Keratinocyte (primary cell): ENCODE measurements at regions not wholly inside any gene's neighbourhood (a gene's known extent, or its start where the extent isn't known, plus 50 kb on each side); places are given as distances from the start of the nearest gene placed in this dataset.

Experiments
- DNase-seq: peaks from one replicate; pipeline ENCODE4 v3.0.0-alpha.2; 2011; ENCODE audit warnings: low read depth, missing footprints, low spot score
- FAIRE-seq: peaks from 2 replicates; lab custom pipeline; 2011; peaks lifted over from hg19 to GRCh38; lab: Jason Lieb, UNC
- H2AFZ ChIP-seq: 2 replicates; pipeline ENCODE4 v1.6.0; 2012; ENCODE audit warnings: low read length, control low read depth, inconsistent platforms; ENCODE audit not compliant: control insufficient read depth
- H3K27ac ChIP-seq: 2 replicates; pipeline ENCODE4 v1.5.1; 2011; ENCODE audit warnings: low read length; ENCODE audit not compliant: control insufficient read depth, insufficient read depth
- H3K27me3 ChIP-seq: 3 replicates; pipeline ENCODE4 v1.6.0; 2011; ENCODE audit warnings: low read length; ENCODE audit not compliant: control insufficient read depth, insufficient read depth; ENCODE audit errors: extremely low read depth
- H3K36me3 ChIP-seq, 2 experiments: 2 replicates in 1 of 2; 3 replicates in 1 of 2; pipeline ENCODE4 v1.5.1; 2011; ENCODE audit warnings: low read length in 2 of 2, mild to moderate bottlenecking in 1 of 2; ENCODE audit not compliant: control insufficient read depth in 2 of 2, insufficient read depth in 2 of 2; ENCODE audit errors: extremely low read depth in 1 of 2
- H3K4me1 ChIP-seq: 3 replicates; pipeline ENCODE4 v1.5.1; 2011; ENCODE audit warnings: low read length; ENCODE audit not compliant: control insufficient read depth, insufficient read depth; ENCODE audit errors: extremely low read depth
- H3K4me2 ChIP-seq: 3 replicates; pipeline ENCODE4 v1.6.0; 2011; ENCODE audit warnings: low read depth, low read length; ENCODE audit not compliant: control insufficient read depth, insufficient read depth; ENCODE audit errors: extremely low read depth
- H3K4me3 ChIP-seq, 3 experiments: fragments of 200-600 bp in 1 of 3; sonication (generic) in 1 of 3; 2 replicates in 2 of 3; 3 replicates in 1 of 3; pipeline ENCODE4 v1.5.1; 2011 to 2016; ENCODE audit warnings: low read length in 3 of 3, mild to moderate bottlenecking in 3 of 3, control low read depth in 2 of 3, inconsistent platforms in 1 of 3, low read depth in 1 of 3, mixed read lengths in 1 of 3, mixed run types in 1 of 3, moderate library complexity in 1 of 3; ENCODE audit not compliant: control insufficient read depth in 2 of 3, insufficient read depth in 2 of 3; ENCODE audit errors: extremely low read depth in 1 of 3
- H3K79me2 ChIP-seq: 2 replicates; pipeline ENCODE4 v1.6.0; 2012; ENCODE audit warnings: low read length; ENCODE audit not compliant: control insufficient read depth, insufficient read depth
- H3K9ac ChIP-seq: 3 replicates; pipeline ENCODE4 v1.6.0; 2011; ENCODE audit warnings: low read length; ENCODE audit not compliant: control insufficient read depth, insufficient read depth; ENCODE audit errors: extremely low read depth
- H3K9me1 ChIP-seq: 3 replicates; pipeline ENCODE4 v1.6.0; 2011; ENCODE audit warnings: low read length; ENCODE audit not compliant: control insufficient read depth, insufficient read depth; ENCODE audit errors: extremely low read depth
- H3K9me3 ChIP-seq: 2 replicates; pipeline ENCODE4 v1.5.1; 2012; ENCODE audit warnings: low read depth, low read length; ENCODE audit not compliant: control insufficient read depth
- H4K20me1 ChIP-seq: 3 replicates; pipeline ENCODE4 v1.6.0; 2011; ENCODE audit warnings: low read length; ENCODE audit not compliant: control insufficient read depth, insufficient read depth; ENCODE audit errors: extremely low read depth
- EZH2 ChIP-seq: IDR thresholded peaks from one replicate; pipeline ENCODE4 v1.6.1; 2012; ENCODE audit warnings: inconsistent platforms, mild to moderate bottlenecking, low read length, moderate library complexity
- dilution Hi-C: fragments of 300-500 bp; cut with MboI; formaldehyde crosslinking; loops from one replicate; pipeline ENCODE4 v1.7.0; 2020; ENCODE audit warnings: low sequenced_read_pairs; ENCODE audit not compliant: extremely low pct_ligation_motif_present
- TF ChIP-seq, protein P1 (sequence below), 3 experiments: IDR thresholded peaks in 1 of 3; conservative IDR thresholded peaks in 1 of 3; optimal IDR thresholded peaks in 1 of 3; 2 replicates in 2 of 3; 3 replicates in 1 of 3; pipeline versions ENCODE3 to v1.5.1; 2011; ENCODE audit warnings: low read length in 3 of 3, mild to moderate bottlenecking in 3 of 3, moderate library complexity in 2 of 3, control low read depth in 1 of 3, inconsistent platforms in 1 of 3; ENCODE audit not compliant: insufficient read depth in 2 of 3; ENCODE audit errors: extremely low read depth in 1 of 3

DNA sequence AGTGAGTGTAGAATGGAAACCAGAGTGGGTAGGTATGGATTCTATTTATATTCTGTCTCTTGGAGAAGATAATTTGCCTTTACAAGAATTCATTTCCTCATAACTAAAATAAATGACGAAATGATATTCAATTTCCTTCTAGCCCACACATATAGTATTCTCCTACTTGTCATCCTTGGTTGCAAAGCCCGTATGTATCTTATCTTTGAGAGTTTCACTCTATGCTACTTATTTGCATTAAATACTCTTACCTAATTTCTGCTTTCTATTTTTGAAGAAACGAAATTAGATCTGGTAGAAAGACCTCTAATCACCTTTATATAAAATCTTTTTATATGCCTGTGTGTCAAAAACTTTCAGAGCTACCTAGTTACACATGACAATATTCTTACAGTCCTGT, 457.7 kb downstream of the NKX6-1 start:
- H2AFZ ChIP-seq, result no peak overlapping the region
- no peak overlapping the region for H3K4me2 ChIP-seq
- H3K27ac ChIP-seq, result no peak overlapping the region
- H3K4me3 ChIP-seq, result no peak overlapping the region
- no peak for FAIRE-seq
- no peak for TF ChIP-seq EZH2
- TF ChIP-seq, protein P1, sequence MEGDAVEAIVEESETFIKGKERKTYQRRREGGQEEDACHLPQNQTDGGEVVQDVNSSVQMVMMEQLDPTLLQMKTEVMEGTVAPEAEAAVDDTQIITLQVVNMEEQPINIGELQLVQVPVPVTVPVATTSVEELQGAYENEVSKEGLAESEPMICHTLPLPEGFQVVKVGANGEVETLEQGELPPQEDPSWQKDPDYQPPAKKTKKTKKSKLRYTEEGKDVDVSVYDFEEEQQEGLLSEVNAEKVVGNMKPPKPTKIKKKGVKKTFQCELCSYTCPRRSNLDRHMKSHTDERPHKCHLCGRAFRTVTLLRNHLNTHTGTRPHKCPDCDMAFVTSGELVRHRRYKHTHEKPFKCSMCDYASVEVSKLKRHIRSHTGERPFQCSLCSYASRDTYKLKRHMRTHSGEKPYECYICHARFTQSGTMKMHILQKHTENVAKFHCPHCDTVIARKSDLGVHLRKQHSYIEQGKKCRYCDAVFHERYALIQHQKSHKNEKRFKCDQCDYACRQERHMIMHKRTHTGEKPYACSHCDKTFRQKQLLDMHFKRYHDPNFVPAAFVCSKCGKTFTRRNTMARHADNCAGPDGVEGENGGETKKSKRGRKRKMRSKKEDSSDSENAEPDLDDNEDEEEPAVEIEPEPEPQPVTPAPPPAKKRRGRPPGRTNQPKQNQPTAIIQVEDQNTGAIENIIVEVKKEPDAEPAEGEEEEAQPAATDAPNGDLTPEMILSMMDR (optimal IDR thresholded peaks at IDR 0.05 in 1 of 3, IDR thresholded peaks at IDR 0.05 in 1 of 3, conservative IDR thresholded peaks at IDR 0.05 in 1 of 3; ENCODE audit: extremely low read depth in 1 of 3, insufficient read depth in 2 of 3, low read length in 3 of 3), result no peak
- H3K27me3 ChIP-seq, result no peaks in the 10 kb centered on the region
- H3K9me1 ChIP-seq, result no peaks in the 10 kb centered on the region
- no peaks in the 10 kb centered on the region for H3K79me2 ChIP-seq
- DNase-seq, result no peak
- dilution Hi-C loops, result no loop called here
- no peaks in the 10 kb centered on the region for H3K4me1 ChIP-seq
- H3K36me3 ChIP-seq, result no peaks in the 10 kb centered on the region
- H4K20me1 ChIP-seq, result no peaks in the 10 kb centered on the region
- H3K9ac ChIP-seq, result no peak overlapping the region
- H3K9me3 ChIP-seq, result no peaks in the 10 kb centered on the region

DNA sequence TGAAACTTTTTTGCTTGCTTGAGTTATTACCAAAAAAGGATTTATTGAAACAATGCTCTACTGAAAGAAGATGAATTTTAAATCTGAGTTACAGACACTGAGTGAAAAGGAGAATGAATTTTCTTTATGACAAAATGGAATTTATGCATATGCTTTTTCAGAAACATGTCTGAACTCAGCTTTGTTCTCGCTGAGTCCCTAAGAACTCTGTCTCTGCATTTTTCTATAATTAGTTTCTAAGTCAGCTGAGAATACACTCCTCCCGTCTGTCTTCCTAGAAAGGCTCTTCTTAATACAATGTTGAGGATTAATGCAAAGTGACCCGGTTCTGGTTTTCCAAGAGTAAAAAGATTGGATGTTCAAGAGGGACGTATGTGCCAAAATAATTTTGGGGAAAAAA, 463.5 kb downstream of the NKX6-1 start:
- Histone ChIP-seq H3K4me3 (no peak overlapping the region), H3K4me1 (no peaks in the 10 kb centered on the region), H4K20me1 (no peaks in the 10 kb centered on the region), H3K27ac (no peak overlapping the region), H3K79me2 (no peaks in the 10 kb centered on the region), H3K4me2 (no peak overlapping the region), H3K9ac (no peak overlapping the region), H3K9me3 (no peaks in the 10 kb centered on the region), H2AFZ (no peak overlapping the region), H3K9me1 (no peaks in the 10 kb centered on the region), H3K27me3 (no peaks in the 10 kb centered on the region), H3K36me3 (no peaks in the 10 kb centered on the region)
- FAIRE-seq, result no peak
- dilution Hi-C loops, result no loop called here
- no peak for DNase-seq
- TF ChIP-seq EZH2, result no peak

DNA sequence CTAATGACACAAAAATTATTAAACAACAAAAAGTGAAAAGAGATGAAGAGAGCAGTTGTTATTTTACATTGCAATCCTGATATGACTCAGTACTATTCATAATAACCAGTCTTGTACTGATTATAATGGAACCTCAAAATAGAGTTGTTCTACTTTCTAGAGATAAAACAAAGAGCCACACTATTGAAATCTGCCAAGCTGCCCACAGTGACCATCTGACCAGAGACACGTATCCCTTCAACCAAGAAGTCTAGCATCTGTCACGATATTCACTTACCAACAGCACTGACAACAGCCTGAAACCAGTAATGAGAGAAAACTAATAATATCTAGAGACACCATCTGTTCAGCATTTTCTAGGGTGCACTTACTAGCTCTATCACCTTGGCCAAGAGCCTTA, 466.7 kb downstream of the NKX6-1 start:
- Histone ChIP-seq H3K27me3 (no peaks in the 10 kb centered on the region), H3K9me3 (no peaks in the 10 kb centered on the region), H3K4me2 (no peak overlapping the region), H3K27ac (no peak overlapping the region), H4K20me1 (no peaks in the 10 kb centered on the region), H3K9me1 (no peaks in the 10 kb centered on the region), H2AFZ (no peak overlapping the region), H3K4me3 (no peak overlapping the region), H3K9ac (no peak overlapping the region), H3K79me2 (no peaks in the 10 kb centered on the region), H3K4me1 (no peaks in the 10 kb centered on the region), H3K36me3 (no peaks in the 10 kb centered on the region)
- FAIRE-seq, result no peak
- TF ChIP-seq, protein P1 (optimal IDR thresholded peaks at IDR 0.05 in 1 of 3, IDR thresholded peaks at IDR 0.05 in 1 of 3, conservative IDR thresholded peaks at IDR 0.05 in 1 of 3; ENCODE audit: extremely low read depth in 1 of 3, insufficient read depth in 2 of 3, low read length in 3 of 3), result no peak
- no peak for DNase-seq
- dilution Hi-C loops, result no loop called here
